MM.1S (cell line): ENCODE measurements at regions not wholly inside any gene's neighbourhood (a gene's known extent, or its start where the extent isn't known, plus 50 kb on each side); places are given as distances from the start of the nearest gene placed in this dataset.

Source experiments
- DNase-seq: peaks from one replicate; pipeline ENCODE4 v3.0.0-alpha.2; 2015
- H2AFZ ChIP-seq: fragments of 300-600 bp; sonication (generic); 2 replicates; pipeline ENCODE4 v1.6.0; 2016; ENCODE audit warnings: antibody characterized with exemption, low read length
- H3F3A ChIP-seq: fragments of 300-600 bp; sonication (generic); 2 replicates; pipeline ENCODE4 v1.6.1; 2016; ENCODE audit warnings: mild to moderate bottlenecking, antibody characterized with exemption, low read length, moderate library complexity, mixed read lengths; ENCODE audit not compliant: insufficient read depth
- H3K27ac ChIP-seq: fragments of 300-600 bp; sonication (generic); 2 replicates; pipeline ENCODE4 v1.5.1; 2016; ENCODE audit warnings: mild to moderate bottlenecking, low read length
- H3K27me3 ChIP-seq: fragments of 300-600 bp; sonication (generic); replicated peaks from 2 replicates; pipeline ENCODE4 v1.6.0; 2016; ENCODE audit warnings: low read length; ENCODE audit not compliant: insufficient read depth
- H3K36me3 ChIP-seq: fragments of 300-600 bp; sonication (generic); replicated peaks from 2 replicates; pipeline ENCODE4 v1.6.1; 2016; ENCODE audit warnings: mild to moderate bottlenecking, low read length, mixed read lengths; ENCODE audit not compliant: insufficient read depth
- H3K4me1 ChIP-seq: fragments of 300-600 bp; sonication (generic); 2 replicates; pipeline ENCODE4 v1.6.1; 2016; ENCODE audit warnings: low read length, mixed read lengths
- H3K4me2 ChIP-seq: fragments of 300-600 bp; sonication (generic); 2 replicates; pipeline ENCODE4 v1.6.0; 2016; ENCODE audit warnings: low read depth, low read length
- H3K4me3 ChIP-seq: fragments of 300-600 bp; sonication (generic); 2 replicates; pipeline ENCODE4 v1.5.1; 2016; ENCODE audit warnings: low read length, mixed read lengths
- H3K79me2 ChIP-seq: fragments of 300-600 bp; sonication (generic); 2 replicates; pipeline ENCODE4 v1.6.1; 2016; ENCODE audit warnings: mixed run types, low read length, mixed read lengths
- H3K9ac ChIP-seq: fragments of 300-600 bp; sonication (generic); 2 replicates; pipeline ENCODE4 v1.6.1; 2016; ENCODE audit warnings: low read length, mixed read lengths
- H3K9me2 ChIP-seq: fragments of 300-600 bp; sonication (generic); replicated peaks from 2 replicates; pipeline ENCODE4 v1.6.1; 2016; ENCODE audit warnings: mild to moderate bottlenecking, low read length, mixed read lengths; ENCODE audit not compliant: insufficient read depth
- H3K9me3 ChIP-seq: fragments of 300-600 bp; sonication (generic); replicated peaks from 2 replicates; pipeline ENCODE4 v1.6.1; 2016; ENCODE audit warnings: mild to moderate bottlenecking, low read length, mixed read lengths; ENCODE audit not compliant: insufficient read depth
- H4K20me1 ChIP-seq: fragments of 300-600 bp; sonication (generic); 2 replicates; pipeline ENCODE4 v1.6.1; 2016; ENCODE audit warnings: mild to moderate bottlenecking, low read length, moderate library complexity, mixed read lengths; ENCODE audit not compliant: insufficient read depth
- EZH2 ChIP-seq: fragments of 300-600 bp; sonication (generic); optimal IDR thresholded peaks from 2 replicates; pipeline ENCODE3; 2017; ENCODE audit warnings: low read depth, mild to moderate bottlenecking, antibody characterized with exemption, low read length, mixed read lengths
- EZH2phosphoT487 ChIP-seq: fragments of 300-600 bp; sonication (generic); IDR thresholded peaks from 2 replicates; pipeline ENCODE4 v1.6.1; 2018; ENCODE audit warnings: antibody characterized with exemption, low read length
- TF ChIP-seq, protein P1 (sequence below): fragments of 300-600 bp; sonication (generic); IDR thresholded peaks from 2 replicates; pipeline ENCODE4 v1.5.1; 2016; ENCODE audit warnings: antibody characterized with exemption, low read length, mixed read lengths

GRCh38 chr3:154898916-154899315 is 181.2 kb upstream of the MME start:
- TF ChIP-seq, protein P1, sequence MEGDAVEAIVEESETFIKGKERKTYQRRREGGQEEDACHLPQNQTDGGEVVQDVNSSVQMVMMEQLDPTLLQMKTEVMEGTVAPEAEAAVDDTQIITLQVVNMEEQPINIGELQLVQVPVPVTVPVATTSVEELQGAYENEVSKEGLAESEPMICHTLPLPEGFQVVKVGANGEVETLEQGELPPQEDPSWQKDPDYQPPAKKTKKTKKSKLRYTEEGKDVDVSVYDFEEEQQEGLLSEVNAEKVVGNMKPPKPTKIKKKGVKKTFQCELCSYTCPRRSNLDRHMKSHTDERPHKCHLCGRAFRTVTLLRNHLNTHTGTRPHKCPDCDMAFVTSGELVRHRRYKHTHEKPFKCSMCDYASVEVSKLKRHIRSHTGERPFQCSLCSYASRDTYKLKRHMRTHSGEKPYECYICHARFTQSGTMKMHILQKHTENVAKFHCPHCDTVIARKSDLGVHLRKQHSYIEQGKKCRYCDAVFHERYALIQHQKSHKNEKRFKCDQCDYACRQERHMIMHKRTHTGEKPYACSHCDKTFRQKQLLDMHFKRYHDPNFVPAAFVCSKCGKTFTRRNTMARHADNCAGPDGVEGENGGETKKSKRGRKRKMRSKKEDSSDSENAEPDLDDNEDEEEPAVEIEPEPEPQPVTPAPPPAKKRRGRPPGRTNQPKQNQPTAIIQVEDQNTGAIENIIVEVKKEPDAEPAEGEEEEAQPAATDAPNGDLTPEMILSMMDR = no peak
- TF ChIP-seq EZH2 (no peak), EZH2phosphoT487 (no peak)
- no peak for DNase-seq
- Histone ChIP-seq H3K27ac (no peak overlapping the region), H3K4me3 (no peak overlapping the region), H3F3A (no peaks in the 10 kb centered on the region), H3K36me3 (no peaks in the 10 kb centered on the region), H3K27me3 (no peaks in the 10 kb centered on the region), H2AFZ (no peak overlapping the region), H3K9me3 (no peaks in the 10 kb centered on the region), H3K9ac (no peak overlapping the region), H4K20me1 (no peaks in the 10 kb centered on the region), H3K79me2 (no peaks in the 10 kb centered on the region), H3K9me2 (no peaks in the 10 kb centered on the region), H3K4me1 (no peaks in the 10 kb centered on the region), H3K4me2 (no peak overlapping the region)

DNA sequence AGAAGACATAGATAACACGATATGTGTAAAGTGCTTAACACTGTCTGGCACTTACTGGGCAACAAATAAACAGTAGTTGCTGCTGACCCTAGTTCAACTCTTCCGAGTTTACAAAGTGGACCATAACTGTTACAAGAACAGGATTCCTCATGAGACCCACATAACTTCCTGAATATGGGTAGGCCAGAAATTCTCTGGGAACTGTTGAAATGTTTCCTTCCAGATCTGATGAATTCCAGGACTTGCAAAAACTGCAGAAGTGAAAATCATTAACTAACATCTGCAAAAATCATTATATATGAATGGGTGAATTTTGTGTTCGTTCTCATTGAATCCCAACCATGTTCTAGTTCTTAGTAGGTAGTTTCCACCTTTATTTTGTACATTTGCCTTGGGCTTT is 181.7 kb upstream of the MME start:
- no peaks in the 10 kb centered on the region for H3K36me3 ChIP-seq
- no peak overlapping the region for H3K4me3 ChIP-seq
- no peaks in the 10 kb centered on the region for H3K79me2 ChIP-seq
- TF ChIP-seq, protein P1 = no peak
- no peak for TF ChIP-seq EZH2
- TF ChIP-seq EZH2phosphoT487 = no peak
- H3K4me1 ChIP-seq = no peaks in the 10 kb centered on the region
- H3K4me2 ChIP-seq = no peak overlapping the region
- no peak overlapping the region for H2AFZ ChIP-seq
- no peaks in the 10 kb centered on the region for H3K27me3 ChIP-seq
- DNase-seq = no peak
- no peaks in the 10 kb centered on the region for H3F3A ChIP-seq
- H3K9me3 ChIP-seq = no peaks in the 10 kb centered on the region
- H3K9me2 ChIP-seq = no peaks in the 10 kb centered on the region
- H3K9ac ChIP-seq = no peak overlapping the region
- no peaks in the 10 kb centered on the region for H4K20me1 ChIP-seq
- H3K27ac ChIP-seq = no peak overlapping the region

DNA sequence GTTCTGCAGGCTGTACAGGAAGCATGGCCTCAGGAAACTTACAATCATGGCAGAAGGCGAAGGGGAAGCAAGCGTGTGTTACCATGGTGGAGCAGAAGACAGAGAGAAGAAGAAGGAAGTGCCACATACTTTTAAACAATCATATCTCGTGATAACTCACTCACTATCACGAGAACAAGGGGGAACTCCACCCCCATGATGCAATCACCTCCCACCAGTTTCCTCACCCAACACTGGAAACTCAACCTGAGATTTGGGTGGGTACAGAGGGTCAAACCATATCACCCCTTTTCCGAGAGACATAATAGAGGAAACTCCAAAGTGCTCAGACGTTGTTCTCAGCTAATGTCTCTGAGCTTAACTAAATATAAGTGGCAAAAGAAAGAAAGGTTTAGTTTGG is 186.3 kb upstream of the MME start:
- Histone ChIP-seq H3K4me1 (no peaks in the 10 kb centered on the region), H3K27ac (no peak overlapping the region), H4K20me1 (no peaks in the 10 kb centered on the region), H3K36me3 (no peaks in the 10 kb centered on the region), H3K9me3 (no peaks in the 10 kb centered on the region), H3K4me3 (no peak overlapping the region), H3K9ac (no peak overlapping the region), H3F3A (no peaks in the 10 kb centered on the region), H3K79me2 (no peaks in the 10 kb centered on the region), H3K9me2 (no peaks in the 10 kb centered on the region), H3K4me2 (no peak overlapping the region), H2AFZ (no peak overlapping the region), H3K27me3 (no peaks in the 10 kb centered on the region)
- no peak for TF ChIP-seq EZH2phosphoT487
- TF ChIP-seq, protein P1 = no peak
- DNase-seq = no peak

DNA sequence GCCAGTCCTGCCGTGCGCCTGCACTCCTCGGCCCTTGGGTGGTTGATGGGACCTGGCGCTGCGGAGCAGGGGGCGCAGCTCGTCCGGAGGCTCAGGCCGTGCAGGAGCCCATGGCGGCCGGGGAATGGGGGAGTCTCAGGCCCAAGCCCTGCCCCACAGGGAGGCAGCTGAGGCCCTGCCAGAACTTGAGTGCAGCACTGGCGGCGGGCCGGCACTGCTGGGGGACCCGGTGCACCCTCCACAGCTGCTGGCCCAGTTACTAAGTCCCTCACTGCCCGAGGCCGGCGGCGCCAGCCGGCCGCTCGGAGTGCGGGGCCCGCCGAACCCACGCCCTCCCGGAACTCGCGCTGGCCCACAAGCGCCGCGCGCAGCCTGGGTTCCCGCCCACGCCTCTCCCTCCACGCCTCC is 190.9 kb upstream of the MME start:
- no peaks in the 10 kb centered on the region for H3K27me3 ChIP-seq
- no peaks in the 10 kb centered on the region for H3K9me2 ChIP-seq
- no peaks in the 10 kb centered on the region for H3F3A ChIP-seq
- H2AFZ ChIP-seq = no peak overlapping the region
- H3K36me3 ChIP-seq = no peaks in the 10 kb centered on the region
- TF ChIP-seq EZH2phosphoT487 = no peak
- TF ChIP-seq, protein P1 = no peak
- no peak for TF ChIP-seq EZH2
- no peaks in the 10 kb centered on the region for H3K79me2 ChIP-seq
- H3K4me1 ChIP-seq = no peaks in the 10 kb centered on the region
- no peaks in the 10 kb centered on the region for H4K20me1 ChIP-seq
- no peaks in the 10 kb centered on the region for H3K9me3 ChIP-seq
- H3K9ac ChIP-seq = no peak overlapping the region
- no peak overlapping the region for H3K4me2 ChIP-seq
- H3K27ac ChIP-seq = no peak overlapping the region
- no peak overlapping the region for H3K4me3 ChIP-seq
- DNase-seq = no peak
